GM12891 (cell line): ENCODE measurements at regions not wholly inside any gene's neighbourhood (a gene's known extent, or its start where the extent isn't known, plus 50 kb on each side); places are given as distances from the start of the nearest gene placed in this dataset.

Source experiments
- DNase-seq: peaks from one replicate; pipeline ENCODE4 v3.0.0; 2011; ENCODE audit warnings: low spot score; ENCODE audit not compliant: insufficient read length
- FAIRE-seq: peaks from 2 replicates; lab custom pipeline; 2011; peaks lifted over from hg19 to GRCh38; lab: Jason Lieb, UNC
- PAX5 ChIP-seq: IDR thresholded peaks from 2 replicates; pipeline ENCODE4 v1.6.1; 2011; ENCODE audit warnings: low read length, moderate library complexity, mild to moderate bottlenecking; ENCODE audit not compliant: insufficient read depth, severe bottlenecking
- POLR2A ChIP-seq: IDR thresholded peaks from 2 replicates; pipeline ENCODE4 v1.6.1; 2011; ENCODE audit warnings: low read depth, low read length, control low read depth
- POLR2AphosphoS5 ChIP-seq: IDR thresholded peaks from 2 replicates; pipeline ENCODE4 v1.6.1; 2011; ENCODE audit warnings: low read depth, low read length, control low read depth
- POU2F2 ChIP-seq: IDR thresholded peaks from 2 replicates; pipeline ENCODE4 v1.6.1; 2011; ENCODE audit warnings: low read depth, mild to moderate bottlenecking, control low read depth, low read length, moderate library complexity
- SPI1 ChIP-seq: IDR thresholded peaks from 2 replicates; pipeline ENCODE4 v1.6.1; 2011; ENCODE audit warnings: low read depth, low read length, control low read depth
- TAF1 ChIP-seq: IDR thresholded peaks from 2 replicates; pipeline ENCODE4 v1.6.1; 2011; ENCODE audit warnings: low read depth, low read length, control low read depth

- DNase-seq (no peak), FAIRE-seq (no peak)
- no peak for TF ChIP-seq TAF1
- TF ChIP-seq PAX5 = no peak
- no peak for TF ChIP-seq POU2F2
- TF ChIP-seq SPI1 = no peak
- TF ChIP-seq POLR2A = no peak
- TF ChIP-seq POLR2AphosphoS5 = no peak
Measured at GRCh38 chr17:45675012-45675411, 109.1 kb upstream of the CRHR1 start.

- DNase-seq (no peak), FAIRE-seq (no peak)
- TF ChIP-seq POLR2AphosphoS5 (no peak), SPI1 (no peak), PAX5 (no peak), POLR2A (no peak), POU2F2 (no peak), TAF1 (no peak)
Measured at GRCh38 chr17:45675892-45676291, 108.2 kb upstream of the CRHR1 start.

GRCh38 chr17:45676695-45677094 is 107.4 kb upstream of the CRHR1 start:
- no peak for FAIRE-seq
- TF ChIP-seq POU2F2 = no peak
- TF ChIP-seq SPI1 = no peak
- TF ChIP-seq POLR2AphosphoS5 = no peak
- no peak for TF ChIP-seq PAX5
- no peak for TF ChIP-seq TAF1
- no peak for TF ChIP-seq POLR2A
- no peak for DNase-seq

GRCh38 chr17:45677770-45678169 is 106.3 kb upstream of the CRHR1 start:
- no peak for FAIRE-seq
- DNase-seq = no peak
- TF ChIP-seq SPI1 (no peak), POLR2A (no peak), PAX5 (no peak), POLR2AphosphoS5 (no peak), POU2F2 (no peak), TAF1 (no peak)

- TF ChIP-seq SPI1 (no peak), POLR2AphosphoS5 (no peak), POLR2A (no peak), PAX5 (no peak), TAF1 (no peak), POU2F2 (no peak)
- DNase-seq = no peak
- no peak for FAIRE-seq
Measured at GRCh38 chr17:45679426-45679825, 104.7 kb upstream of the CRHR1 start.

- FAIRE-seq (no peak), DNase-seq (no peak)
- TF ChIP-seq POLR2AphosphoS5 = no peak
- TF ChIP-seq SPI1 = no peak
- no peak for TF ChIP-seq POU2F2
- TF ChIP-seq TAF1 = no peak
- no peak for TF ChIP-seq POLR2A
- TF ChIP-seq PAX5 = no peak
Measured at GRCh38 chr17:45680360-45680759, 103.8 kb upstream of the CRHR1 start.

- no peak for TF ChIP-seq POU2F2
- TF ChIP-seq POLR2AphosphoS5 = no peak
- TF ChIP-seq SPI1 = no peak
- no peak for TF ChIP-seq PAX5
- no peak for TF ChIP-seq TAF1
- no peak for TF ChIP-seq POLR2A
- FAIRE-seq (no peak), DNase-seq (no peak)
Measured at GRCh38 chr17:45681706-45682105, 102.4 kb upstream of the CRHR1 start.

GRCh38 chr17:45686250-45686649 is 97.9 kb upstream of the CRHR1 start:
- DNase-seq (no peak), FAIRE-seq (no peak)
- TF ChIP-seq POLR2A = no peak
- TF ChIP-seq TAF1 = no peak
- TF ChIP-seq POLR2AphosphoS5 = no peak
- TF ChIP-seq PAX5 = no peak
- TF ChIP-seq SPI1 = no peak
- no peak for TF ChIP-seq POU2F2

- DNase-seq (no peak), FAIRE-seq (no peak)
- TF ChIP-seq POLR2AphosphoS5 (no peak), PAX5 (no peak)
Measured at GRCh38 chr17:45687594-45687993, 96.5 kb upstream of the CRHR1 start.

GRCh38 chr17:45688353-45688752 is 95.8 kb upstream of the CRHR1 start:
- no peak for FAIRE-seq
- no peak for TF ChIP-seq TAF1
- no peak for TF ChIP-seq POLR2A
- no peak for TF ChIP-seq SPI1
- no peak for TF ChIP-seq PAX5
- DNase-seq = no peak

GRCh38 chr17:45688820-45689219 is 95.3 kb upstream of the CRHR1 start:
- no peak for TF ChIP-seq POLR2AphosphoS5
- no peak for TF ChIP-seq POLR2A
- TF ChIP-seq POU2F2 = no peak
- TF ChIP-seq SPI1 = no peak
- TF ChIP-seq TAF1 = no peak
- no peak for TF ChIP-seq PAX5
- no peak for FAIRE-seq
- DNase-seq = no peak

GRCh38 chr17:45689451-45689850 is 94.7 kb upstream of the CRHR1 start:
- no peak for DNase-seq
- no peak for FAIRE-seq
- no peak for TF ChIP-seq PAX5
- no peak for TF ChIP-seq POLR2AphosphoS5
- no peak for TF ChIP-seq POLR2A
- TF ChIP-seq POU2F2 = no peak
- no peak for TF ChIP-seq SPI1
- TF ChIP-seq TAF1 = no peak
